ENCODE measurements at regions not wholly inside any gene's neighbourhood (a gene's known extent, or its start where the extent isn't known, plus 50 kb on each side); places are given as distances from the start of the nearest gene placed in this dataset.

- H3K36me3 ChIP-seq (replicated peaks in 1 of 2; ENCODE audit: control insufficient read depth in 1 of 2, insufficient read depth in 2 of 2, low read length in 1 of 2): no peaks in the 10 kb centered on the region
- H3K27ac ChIP-seq (ENCODE audit: low read depth in 2 of 2, low read length in 1 of 2): no peak overlapping the region
- H3K4me3 ChIP-seq (ENCODE audit: low read depth in 2 of 2, low read length in 1 of 2): no peak overlapping the region
- no peaks in the 10 kb centered on the region for H3K27me3 ChIP-seq (ENCODE audit: insufficient read depth)
- H3K9me3 ChIP-seq: no peaks in the 10 kb centered on the region
- no peak overlapping the region for H3K9ac ChIP-seq
- CTCF ChIA-PET: no interaction called here
- no peak overlapping the region for H3K4me2 ChIP-seq
- no peak overlapping the region for H2AFZ ChIP-seq (ENCODE audit: low read depth)
- no peaks in the 10 kb centered on the region for H4K20me1 ChIP-seq (ENCODE audit: insufficient read depth)
- POLR2A ChIA-PET: no interaction called here
- WGBS (ENCODE audit: low lambda C conversion rate): 10% methylated on average over 1 of the region's 1 CpG
- no peak for DNase-seq
- H3K4me1 ChIP-seq (ENCODE audit: control insufficient read depth in 1 of 2, insufficient read depth in 2 of 2, low read depth in 1 of 2, low read length in 1 of 2): no peaks in the 10 kb centered on the region
- H3F3A ChIP-seq (replicated peaks; ENCODE audit: insufficient read depth): no peaks in the 10 kb centered on the region
- H3K79me2 ChIP-seq (ENCODE audit: insufficient read depth): no peaks in the 10 kb centered on the region
- H3K9me2 ChIP-seq: no peaks in the 10 kb centered on the region
- no peak for TF ChIP-seq CHD2 (IDR thresholded peaks at IDR 0.05; ENCODE audit: low read length, partially characterized antibody)
- TF ChIP-seq FOSL2 (IDR thresholded peaks at IDR 0.05; ENCODE audit: borderline replicate concordance, low read depth): no peak
- TF ChIP-seq ZBTB33 (IDR thresholded peaks at IDR 0.05; ENCODE audit: borderline replicate concordance, low read depth): no peak
- no peak for TF ChIP-seq GABPA (IDR thresholded peaks at IDR 0.05; ENCODE audit: low read depth)
- TF ChIP-seq NFIC (IDR thresholded peaks at IDR 0.05; ENCODE audit: borderline replicate concordance): no peak
- no peak for TF ChIP-seq CTCF (IDR thresholded peaks at IDR 0.05)
- TF ChIP-seq EP300 (IDR thresholded peaks at IDR 0.05; ENCODE audit: borderline replicate concordance in 1 of 2, low read depth in 1 of 2, low read length in 1 of 2): no peak
- TF ChIP-seq ELF1 (IDR thresholded peaks at IDR 0.05): no peak
These were observed 634.2 kb upstream of the NR3C2 start for GRCh38 chr4:149076401-149076800.

- Histone ChIP-seq H3K27me3 (ENCODE audit: insufficient read depth) (no peaks in the 10 kb centered on the region), H3F3A (replicated peaks; ENCODE audit: insufficient read depth) (no peaks in the 10 kb centered on the region), H3K9me3 (no peaks in the 10 kb centered on the region), H3K36me3 (replicated peaks in 1 of 2; ENCODE audit: control insufficient read depth in 1 of 2, insufficient read depth in 2 of 2, low read length in 1 of 2) (no peaks in the 10 kb centered on the region), H3K4me2 (no peak overlapping the region), H2AFZ (ENCODE audit: low read depth) (no peak overlapping the region), H4K20me1 (ENCODE audit: insufficient read depth) (no peaks in the 10 kb centered on the region), H3K27ac (ENCODE audit: low read depth in 2 of 2, low read length in 1 of 2) (no peak overlapping the region), H3K79me2 (ENCODE audit: insufficient read depth) (no peaks in the 10 kb centered on the region), H3K4me1 (ENCODE audit: control insufficient read depth in 1 of 2, insufficient read depth in 2 of 2, low read depth in 1 of 2, low read length in 1 of 2) (no peaks in the 10 kb centered on the region), H3K4me3 (ENCODE audit: low read depth in 2 of 2, low read length in 1 of 2) (no peak overlapping the region), H3K9me2 (no peaks in the 10 kb centered on the region), H3K9ac (no peak overlapping the region)
- ChIA-PET POLR2A (no interaction called here), CTCF (no interaction called here)
- no peak for DNase-seq
- TF ChIP-seq FOXJ3 (CRISPR knock-in tag; IDR thresholded peaks at IDR 0.05) (no peak), CTCF (IDR thresholded peaks at IDR 0.05) (no peak), EZH2phosphoT487 (IDR thresholded peaks at IDR 0.05; ENCODE audit: borderline replicate concordance, low read depth) (no peak), SMC3 (IDR thresholded peaks at IDR 0.05; ENCODE audit: low read depth, low read length) (no peak), YY1 (IDR thresholded peaks at IDR 0.05; ENCODE audit: low read depth) (no peak), MEF2A (IDR thresholded peaks at IDR 0.05; ENCODE audit: borderline replicate concordance, low read depth) (no peak), RCOR1 (IDR thresholded peaks at IDR 0.05; ENCODE audit: low read length) (no peak), JUND (IDR thresholded peaks at IDR 0.05) (no peak), SIN3A (IDR thresholded peaks at IDR 0.05; ENCODE audit: borderline replicate concordance, low read depth, low read length) (no peak), TAF1 (IDR thresholded peaks at IDR 0.05; ENCODE audit: borderline replicate concordance, low read depth, low read length) (no peak), IRF3 (IDR thresholded peaks at IDR 0.05; ENCODE audit: low read depth, low read length) (no peak), FOSL2 (IDR thresholded peaks at IDR 0.05; ENCODE audit: borderline replicate concordance, low read depth) (no peak)
- TF ChIP-seq, protein P1, sequence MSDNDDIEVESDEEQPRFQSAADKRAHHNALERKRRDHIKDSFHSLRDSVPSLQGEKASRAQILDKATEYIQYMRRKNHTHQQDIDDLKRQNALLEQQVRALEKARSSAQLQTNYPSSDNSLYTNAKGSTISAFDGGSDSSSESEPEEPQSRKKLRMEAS (IDR thresholded peaks at IDR 0.05; ENCODE audit: low read depth): no peak
These were observed 630.2 kb upstream of the NR3C2 start for GRCh38 chr4:149072384-149072783.

All from SK-N-SH (cell line).